SU-DHL-6 (cell line): ENCODE measurements at regions not wholly inside any gene's neighbourhood (a gene's known extent, or its start where the extent isn't known, plus 50 kb on each side); places are given as distances from the start of the nearest gene placed in this dataset.

Experiments used
- H2AFZ ChIP-seq: fragments of 200-600 bp; sonication (generic); 2 replicates; pipeline ENCODE4 v1.6.1; 2014; ENCODE audit warnings: low read depth, mild to moderate bottlenecking, moderate library complexity, mixed read lengths, antibody characterized with exemption, low read length; ENCODE audit not compliant: severe bottlenecking
- H3F3A ChIP-seq: fragments of 200-600 bp; shearing (Covaris generic); 2 replicates; pipeline ENCODE4 v1.6.0; 2016; ENCODE audit warnings: antibody characterized with exemption, mild to moderate bottlenecking; ENCODE audit not compliant: insufficient read depth
- H3K27ac ChIP-seq: fragments of 200-600 bp; sonication (generic); 2 replicates; pipeline ENCODE4 v1.5.1; 2016; ENCODE audit warnings: low read depth, mild to moderate bottlenecking, low read length, moderate library complexity, mixed read lengths
- H3K27me3 ChIP-seq: fragments of 200-600 bp; sonication (generic), shearing (Covaris generic); 2 replicates; pipeline ENCODE4 v1.6.0; 2014; ENCODE audit warnings: mild to moderate bottlenecking, low read length
- H3K36me3 ChIP-seq: fragments of 200-600 bp; sonication (generic); 2 replicates; pipeline ENCODE4 v1.6.1; 2014; ENCODE audit warnings: mild to moderate bottlenecking, low read length, mixed read lengths
- H3K4me2 ChIP-seq: fragments of 300-600, 200-600 bp; shearing (Covaris generic), sonication (generic); 2 replicates; pipeline ENCODE4 v1.6.0; 2014; ENCODE audit warnings: low read length, low read depth, mild to moderate bottlenecking; ENCODE audit not compliant: poor library complexity, severe bottlenecking
- H3K4me3 ChIP-seq: fragments of 200-600 bp; sonication (generic); 2 replicates; pipeline ENCODE4 v1.5.1; 2014; ENCODE audit warnings: antibody characterized with exemption, low read length, mild to moderate bottlenecking, mixed read lengths; ENCODE audit not compliant: insufficient read depth, poor library complexity, severe bottlenecking
- H3K79me2 ChIP-seq: fragments of 200-600 bp; sonication (generic); 2 replicates; pipeline ENCODE4 v1.6.1; 2014; ENCODE audit warnings: mild to moderate bottlenecking, low read length, moderate library complexity; ENCODE audit not compliant: insufficient read depth
- H3K9ac ChIP-seq: fragments of 200-600 bp; sonication (generic); 2 replicates; pipeline ENCODE4 v1.7.0; 2014; ENCODE audit warnings: mild to moderate bottlenecking, low read length
- H3K9me2 ChIP-seq: fragments of 200-600 bp; sonication (generic); replicated peaks from 2 replicates; pipeline ENCODE4 v1.6.1; 2014; ENCODE audit warnings: low read length; ENCODE audit not compliant: insufficient read depth
- H3K9me3 ChIP-seq: fragments of 200-600 bp; sonication (generic); 2 replicates; pipeline ENCODE4 v1.6.1; 2014; ENCODE audit warnings: low read length, mixed read lengths; ENCODE audit not compliant: insufficient read depth
- H4K20me1 ChIP-seq: fragments of 200-600 bp; sonication (generic); 2 replicates; pipeline ENCODE4 v1.6.1; 2014; ENCODE audit warnings: low read depth, mild to moderate bottlenecking, antibody characterized with exemption, low read length, moderate library complexity, mixed read lengths
- EZH2phosphoT487 ChIP-seq: fragments of 200-600 bp; sonication (generic), shearing (Covaris generic); conservative IDR thresholded peaks from 2 replicates; pipeline ENCODE4 v1.6.1; 2018; ENCODE audit warnings: mild to moderate bottlenecking, antibody characterized with exemption, low read length, moderate library complexity, mixed read lengths
- TF ChIP-seq, protein P1 (sequence below): fragments of 200-600 bp; sonication (generic); IDR thresholded peaks from one replicate; pipeline ENCODE4 v1.5.1; 2017; ENCODE audit warnings: antibody characterized with exemption, mild to moderate bottlenecking, low read length, moderate library complexity; ENCODE audit not compliant: insufficient read depth, poor library complexity, severe bottlenecking

DNA sequence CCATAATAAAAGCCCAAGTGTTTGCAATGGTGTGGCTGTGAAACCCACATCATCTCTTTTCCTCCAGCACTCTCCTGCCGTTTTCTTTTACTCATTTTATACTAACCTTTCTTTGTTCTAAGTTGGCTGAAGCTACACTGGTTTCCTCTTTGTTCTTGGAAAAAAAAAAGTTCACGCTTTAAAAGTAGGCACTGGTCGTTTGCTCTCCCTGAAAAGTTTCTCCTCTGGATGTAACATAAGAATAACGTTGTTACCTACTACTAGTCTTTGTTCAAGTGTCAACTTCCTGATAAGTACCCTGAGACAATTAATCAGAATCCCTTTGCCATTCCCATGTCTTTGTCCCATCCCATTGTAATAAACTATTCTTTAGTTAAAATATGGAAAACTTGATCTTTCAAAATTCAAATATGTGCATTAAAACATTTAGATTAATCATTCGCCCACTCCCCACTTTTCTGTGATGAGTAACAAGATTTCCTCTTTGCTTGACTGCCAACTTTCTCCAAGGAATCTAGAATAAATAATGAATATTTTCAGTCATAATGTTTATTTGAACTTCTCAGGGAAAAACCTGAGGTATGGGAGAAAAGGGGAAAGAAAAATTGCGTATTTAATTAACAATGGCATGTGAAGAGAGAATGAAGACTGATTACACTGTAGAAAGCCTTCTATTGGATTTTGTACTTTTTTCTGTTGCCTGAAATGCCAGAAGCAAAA lies 454.3 kb upstream of the CTNND2 start:
- H3K79me2 ChIP-seq: no peaks in the 10 kb centered on the region
- H3F3A ChIP-seq: no peaks in the 10 kb centered on the region
- no peak overlapping the region for H3K4me2 ChIP-seq
- no peaks in the 10 kb centered on the region for H3K9me3 ChIP-seq
- no peak for TF ChIP-seq EZH2phosphoT487
- TF ChIP-seq, protein P1, sequence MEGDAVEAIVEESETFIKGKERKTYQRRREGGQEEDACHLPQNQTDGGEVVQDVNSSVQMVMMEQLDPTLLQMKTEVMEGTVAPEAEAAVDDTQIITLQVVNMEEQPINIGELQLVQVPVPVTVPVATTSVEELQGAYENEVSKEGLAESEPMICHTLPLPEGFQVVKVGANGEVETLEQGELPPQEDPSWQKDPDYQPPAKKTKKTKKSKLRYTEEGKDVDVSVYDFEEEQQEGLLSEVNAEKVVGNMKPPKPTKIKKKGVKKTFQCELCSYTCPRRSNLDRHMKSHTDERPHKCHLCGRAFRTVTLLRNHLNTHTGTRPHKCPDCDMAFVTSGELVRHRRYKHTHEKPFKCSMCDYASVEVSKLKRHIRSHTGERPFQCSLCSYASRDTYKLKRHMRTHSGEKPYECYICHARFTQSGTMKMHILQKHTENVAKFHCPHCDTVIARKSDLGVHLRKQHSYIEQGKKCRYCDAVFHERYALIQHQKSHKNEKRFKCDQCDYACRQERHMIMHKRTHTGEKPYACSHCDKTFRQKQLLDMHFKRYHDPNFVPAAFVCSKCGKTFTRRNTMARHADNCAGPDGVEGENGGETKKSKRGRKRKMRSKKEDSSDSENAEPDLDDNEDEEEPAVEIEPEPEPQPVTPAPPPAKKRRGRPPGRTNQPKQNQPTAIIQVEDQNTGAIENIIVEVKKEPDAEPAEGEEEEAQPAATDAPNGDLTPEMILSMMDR: no peak
- no peak overlapping the region for H3K9ac ChIP-seq
- no peak overlapping the region for H3K27ac ChIP-seq
- H4K20me1 ChIP-seq: no peaks in the 10 kb centered on the region
- no peaks in the 10 kb centered on the region for H3K36me3 ChIP-seq
- H3K4me3 ChIP-seq: no peak overlapping the region
- no peaks in the 10 kb centered on the region for H3K9me2 ChIP-seq
- H3K27me3 ChIP-seq: no peaks in the 10 kb centered on the region
- no peak overlapping the region for H2AFZ ChIP-seq

DNA sequence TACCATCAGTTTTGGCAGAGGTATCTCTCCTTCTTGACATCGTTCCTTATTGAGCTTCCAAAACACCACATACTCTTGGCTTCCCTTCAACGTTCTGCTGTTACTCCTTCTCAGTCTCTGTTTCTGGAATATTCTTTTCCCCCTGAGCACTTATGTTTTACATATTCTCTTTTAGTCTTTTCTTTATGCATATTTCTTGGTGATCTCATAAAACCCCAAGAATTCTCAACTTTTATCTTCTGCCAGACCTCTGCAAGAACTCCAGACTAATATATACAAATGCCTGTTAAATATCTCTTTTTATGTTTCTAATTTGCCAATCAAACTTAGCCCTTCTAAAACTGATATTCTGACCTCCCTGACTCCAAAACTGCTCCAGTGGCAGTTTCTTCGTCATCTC lies 453.4 kb upstream of the CTNND2 start:
- H4K20me1 ChIP-seq: no peaks in the 10 kb centered on the region
- TF ChIP-seq, protein P1: no peak
- TF ChIP-seq EZH2phosphoT487: no peak
- no peak overlapping the region for H2AFZ ChIP-seq
- H3K27me3 ChIP-seq: no peaks in the 10 kb centered on the region
- no peaks in the 10 kb centered on the region for H3F3A ChIP-seq
- H3K36me3 ChIP-seq: no peaks in the 10 kb centered on the region
- no peak overlapping the region for H3K9ac ChIP-seq
- H3K4me3 ChIP-seq: no peak overlapping the region
- H3K79me2 ChIP-seq: no peaks in the 10 kb centered on the region
- H3K9me2 ChIP-seq: no peaks in the 10 kb centered on the region
- no peaks in the 10 kb centered on the region for H3K9me3 ChIP-seq
- H3K4me2 ChIP-seq: no peak overlapping the region
- H3K27ac ChIP-seq: no peak overlapping the region

DNA sequence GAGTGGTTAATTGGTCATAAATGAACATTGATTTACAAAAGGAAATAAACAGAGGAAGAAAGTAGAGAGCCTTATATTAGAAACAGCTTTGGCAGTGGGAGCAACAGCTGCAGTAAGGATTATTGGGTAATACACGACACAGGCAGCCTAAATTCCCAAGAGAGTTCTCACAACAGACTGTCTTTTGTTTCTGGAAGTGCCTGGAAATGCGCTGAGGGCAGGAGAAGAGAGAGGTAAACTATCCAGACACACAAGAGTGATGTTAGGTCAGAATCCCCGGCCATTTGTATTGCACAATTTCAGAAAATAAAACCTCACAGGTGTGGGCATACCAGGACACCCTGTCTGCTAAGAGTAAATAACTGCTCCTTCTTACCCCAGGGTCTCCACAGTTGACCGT lies 450.4 kb upstream of the CTNND2 start:
- no peak overlapping the region for H3K9ac ChIP-seq
- H3K4me3 ChIP-seq: no peak overlapping the region
- H3K36me3 ChIP-seq: no peaks in the 10 kb centered on the region
- no peaks in the 10 kb centered on the region for H3K9me2 ChIP-seq
- H4K20me1 ChIP-seq: no peaks in the 10 kb centered on the region
- no peak overlapping the region for H3K27ac ChIP-seq
- H3F3A ChIP-seq: no peaks in the 10 kb centered on the region
- H2AFZ ChIP-seq: no peak overlapping the region
- no peaks in the 10 kb centered on the region for H3K27me3 ChIP-seq
- no peak overlapping the region for H3K4me2 ChIP-seq
- H3K9me3 ChIP-seq: no peaks in the 10 kb centered on the region
- TF ChIP-seq EZH2phosphoT487: no peak
- TF ChIP-seq, protein P1: no peak
- H3K79me2 ChIP-seq: no peaks in the 10 kb centered on the region
